Neuronal stem cell (in vitro differentiated cells): ENCODE measurements at regions not wholly inside any gene's neighbourhood (a gene's known extent, or its start where the extent isn't known, plus 50 kb on each side); places are given as distances from the start of the nearest gene placed in this dataset.

Experiments used
- DNase-seq: peaks from one replicate; pipeline ENCODE4 v3.0.0-alpha.2; 2013; ENCODE audit warnings: low spot score
- H2AFZ ChIP-seq: one replicate; pipeline ENCODE4 v1.6.1; 2013; ENCODE audit warnings: mild to moderate bottlenecking, low read length, inconsistent platforms
- H2AK5ac ChIP-seq: 2 replicates; pipeline ENCODE4 v1.6.1; 2013; ENCODE audit warnings: low read depth, mild to moderate bottlenecking, inconsistent platforms, low read length, moderate library complexity, mixed read lengths
- H2BK120ac ChIP-seq: 2 replicates; pipeline ENCODE4 v1.6.1; 2013; ENCODE audit warnings: low read depth, mild to moderate bottlenecking, inconsistent platforms, low read length, moderate library complexity, mixed read lengths
- H2BK12ac ChIP-seq: one replicate; pipeline ENCODE4 v1.6.1; 2013; ENCODE audit warnings: low read length, inconsistent platforms
- H2BK15ac ChIP-seq: 2 replicates; pipeline ENCODE4 v1.6.1; 2013; ENCODE audit warnings: mild to moderate bottlenecking, low read length, inconsistent platforms, mixed read lengths
- H2BK5ac ChIP-seq: one replicate; pipeline ENCODE4 v1.6.1; 2013; ENCODE audit warnings: inconsistent platforms, mild to moderate bottlenecking, low read length, moderate library complexity
- H3K14ac ChIP-seq: one replicate; pipeline ENCODE4 v1.6.1; 2013; ENCODE audit warnings: low read length, inconsistent platforms
- H3K18ac ChIP-seq: 2 replicates; pipeline ENCODE4 v1.6.1; 2013; ENCODE audit warnings: low read length, inconsistent platforms
- H3K23ac ChIP-seq: 2 replicates; pipeline ENCODE4 v1.6.1; 2013; ENCODE audit warnings: low read depth, mild to moderate bottlenecking, mixed read lengths, low read length, inconsistent platforms; ENCODE audit not compliant: poor library complexity
- H3K27ac ChIP-seq: replicated peaks from 3 replicates; pipeline ENCODE4 v1.5.1; 2013; ENCODE audit warnings: low read length, inconsistent platforms
- H3K27me3 ChIP-seq, 3 experiments: 2 replicates each; pipeline ENCODE4 v1.6.1; 2013; ENCODE audit warnings: low read length in 3 of 3, mild to moderate bottlenecking in 2 of 3, inconsistent platforms in 1 of 3, low read depth in 1 of 3, mixed read lengths in 1 of 3, moderate library complexity in 1 of 3; ENCODE audit not compliant: control insufficient read depth in 3 of 3, insufficient read depth in 3 of 3
- H3K36me3 ChIP-seq, 2 donors: replicated peaks in 1 of 2; 2 replicates each; pipeline ENCODE4 v1.6.1; 2013; ENCODE audit warnings: low read length in 2 of 2; ENCODE audit not compliant: control insufficient read depth in 2 of 2, insufficient read depth in 2 of 2
- H3K4ac ChIP-seq: 2 replicates; pipeline ENCODE4 v1.6.1; 2013; ENCODE audit warnings: inconsistent platforms, mild to moderate bottlenecking, low read length, moderate library complexity
- H3K4me1 ChIP-seq, 2 donors: 1 replicate in 1 of 2; 2 replicates in 1 of 2; pipeline ENCODE4 v1.6.1; 2013; ENCODE audit warnings: low read length in 2 of 2, low read depth in 1 of 2; ENCODE audit not compliant: control insufficient read depth in 2 of 2, insufficient read depth in 1 of 2
- H3K4me2 ChIP-seq: one replicate; pipeline ENCODE4 v1.6.1; 2013; ENCODE audit warnings: mild to moderate bottlenecking, low read length, inconsistent platforms; ENCODE audit not compliant: insufficient read depth, poor library complexity, severe bottlenecking
- H3K4me3 ChIP-seq, 2 donors: 2 replicates each; pipeline ENCODE4 v1.5.1; 2013; ENCODE audit warnings: low read length in 2 of 2, mild to moderate bottlenecking in 2 of 2, inconsistent platforms in 1 of 2, moderate library complexity in 1 of 2
- H3K79me1 ChIP-seq: one replicate; pipeline ENCODE4 v1.6.1; 2013; ENCODE audit warnings: low read depth, mild to moderate bottlenecking, inconsistent platforms, low read length, moderate library complexity
- H3K9ac ChIP-seq: one replicate; pipeline ENCODE4 v1.6.1; 2013; ENCODE audit warnings: mild to moderate bottlenecking, low read depth, low read length, inconsistent platforms; ENCODE audit not compliant: poor library complexity
- H3K9me3 ChIP-seq, 2 donors: replicated peaks in 1 of 2; 2 replicates each; pipeline versions ENCODE3 to v1.6.1; 2013; ENCODE audit warnings: low read length in 2 of 2, mild to moderate bottlenecking in 2 of 2, inconsistent platforms in 1 of 2, low read depth in 1 of 2, mixed read lengths in 1 of 2, moderate library complexity in 1 of 2; ENCODE audit not compliant: control insufficient read depth in 2 of 2, insufficient read depth in 1 of 2
- H4K8ac ChIP-seq: one replicate; pipeline ENCODE4 v1.6.1; 2013; ENCODE audit warnings: low read depth, mild to moderate bottlenecking, inconsistent platforms, low read length, moderate library complexity
- H4K91ac ChIP-seq: one replicate; pipeline ENCODE4 v1.6.1; 2013; ENCODE audit warnings: low read length, low read depth, mild to moderate bottlenecking, inconsistent platforms; ENCODE audit not compliant: poor library complexity
- WGBS, 2 donors: extraction: QIAGEN DNeasy Blood & Tissue Kit; methylation state at CpG; one replicate each; pipeline ENCODE4 v1.1.7; 2013; ENCODE audit warnings: missing lambda C conversion rate in 2 of 2, mixed read lengths in 1 of 2; ENCODE audit not compliant: insufficient read length in 2 of 2, insufficient replicate concordance in 1 of 2; ENCODE audit errors: extremely low coverage in 2 of 2; 5-methylcytosine and 5-hydroxymethylcytosine counted together

- Histone ChIP-seq H3K9ac (no peak overlapping the region), H3K27ac (no peak overlapping the region), H2AK5ac (no peak overlapping the region), H3K23ac (no peak overlapping the region), H3K4me1 (peaks cover 0 to 3% of the 10 kb centered on the region in 2 donors), H4K8ac (no peak overlapping the region), H2BK120ac (no peak overlapping the region), H3K79me1 (no peaks in the 10 kb centered on the region), H4K91ac (no peak overlapping the region), H3K4ac (no peak overlapping the region), H3K14ac (no peak overlapping the region), H3K27me3 (no peaks in the 10 kb centered on the region), H3K9me3 (no peaks in the 10 kb centered on the region), H2BK12ac (no peak overlapping the region), H3K4me3 (no peak overlapping the region), H3K4me2 (no peak overlapping the region), H2BK5ac (no peak overlapping the region), H3K36me3 (no peaks in the 10 kb centered on the region), H2AFZ (no peak overlapping the region), H3K18ac (no peak overlapping the region), H2BK15ac (no peak overlapping the region)
- WGBS, 2 donors, result no CpG with 5 or more reads among the region's 2 CpGs
- no peak for DNase-seq
These were observed 896.9 kb downstream of the CCSER2 start for GRCh38 chr10:85225311-85225710.

GRCh38 chr10:85226596-85226995, 898.2 kb downstream of the CCSER2 start:
- no peaks in the 10 kb centered on the region for H3K79me1 ChIP-seq

GRCh38 chr10:85228726-85229125, 900.3 kb downstream of the CCSER2 start:
- no peak overlapping the region for H2AFZ ChIP-seq
- H4K8ac ChIP-seq, result no peak overlapping the region
- no peak overlapping the region for H2BK120ac ChIP-seq
- no peak overlapping the region for H2BK5ac ChIP-seq
- no peak for DNase-seq
- H2BK12ac ChIP-seq, result no peak overlapping the region
- no peak overlapping the region for H3K4me2 ChIP-seq
- no peaks in the 10 kb centered on the region for H3K79me1 ChIP-seq
- H3K36me3 ChIP-seq, result no peaks in the 10 kb centered on the region
- H3K27ac ChIP-seq, result no peak overlapping the region
- no CpG with 5 or more reads among the region's 1 CpG for WGBS, 2 donors
- no peak overlapping the region for H3K18ac ChIP-seq
- H3K14ac ChIP-seq, result no peak overlapping the region
- H2BK15ac ChIP-seq, result no peak overlapping the region
- no peak overlapping the region for H3K4ac ChIP-seq
- H3K27me3 ChIP-seq, result no peaks in the 10 kb centered on the region
- H3K4me3 ChIP-seq, result no peak overlapping the region
- no peak overlapping the region for H4K91ac ChIP-seq
- no peak overlapping the region for H3K9ac ChIP-seq
- no peaks in the 10 kb centered on the region for H3K9me3 ChIP-seq
- H3K23ac ChIP-seq, result no peak overlapping the region
- H2AK5ac ChIP-seq, result no peak overlapping the region
- H3K4me1 ChIP-seq, result peaks cover 0 to 3% of the 10 kb centered on the region in 2 donors

More at GRCh38 chr10:85226596-85226995, 898.2 kb downstream of the CCSER2 start:
- Histone ChIP-seq H3K4ac (no peak overlapping the region), H3K18ac (no peak overlapping the region), H3K4me1 (peaks cover 0 to 3% of the 10 kb centered on the region in 2 donors), H3K27ac (no peak overlapping the region), H4K8ac (no peak overlapping the region), H2AK5ac (no peak overlapping the region), H2BK120ac (no peak overlapping the region), H3K9me3 (no peaks in the 10 kb centered on the region), H2AFZ (no peak overlapping the region), H3K14ac (no peak overlapping the region), H2BK5ac (no peak overlapping the region), H3K27me3 (no peaks in the 10 kb centered on the region), H3K36me3 (no peaks in the 10 kb centered on the region), H3K4me3 (no peak overlapping the region), H3K4me2 (no peak overlapping the region), H4K91ac (no peak overlapping the region), H2BK15ac (no peak overlapping the region), H2BK12ac (no peak overlapping the region), H3K9ac (no peak overlapping the region), H3K23ac (no peak overlapping the region)
- no peak for DNase-seq
- WGBS, 2 donors, result no CpG with 5 or more reads among the region's 2 CpGs

- no peak overlapping the region for H3K18ac ChIP-seq
- H3K4me3 ChIP-seq, result no peak overlapping the region
- no peak for DNase-seq
- no peaks in the 10 kb centered on the region for H3K9me3 ChIP-seq
- H2BK12ac ChIP-seq, result no peak overlapping the region
- no peak overlapping the region for H2BK5ac ChIP-seq
- no peak overlapping the region for H2BK120ac ChIP-seq
- H3K27ac ChIP-seq, result no peak overlapping the region
- H3K27me3 ChIP-seq, result no peaks in the 10 kb centered on the region
- H4K91ac ChIP-seq, result no peak overlapping the region
- no peak overlapping the region for H2BK15ac ChIP-seq
- no peak overlapping the region for H3K14ac ChIP-seq
- no peak overlapping the region for H2AFZ ChIP-seq
- no peaks in the 10 kb centered on the region for H3K36me3 ChIP-seq
- no CpG with 5 or more reads among the region's 3 CpGs for WGBS, 2 donors
- no peak overlapping the region for H4K8ac ChIP-seq
- no peaks in the 10 kb centered on the region for H3K4me1 ChIP-seq
- H2AK5ac ChIP-seq, result no peak overlapping the region
- no peak overlapping the region for H3K9ac ChIP-seq
- H3K4ac ChIP-seq, result no peak overlapping the region
- no peak overlapping the region for H3K23ac ChIP-seq
- H3K79me1 ChIP-seq, result no peaks in the 10 kb centered on the region
- no peak overlapping the region for H3K4me2 ChIP-seq
These were observed 903.3 kb downstream of the CCSER2 start for GRCh38 chr10:85231534-85232270.
